Testis (tissue), 2 donors: ENCODE measurements at regions not wholly inside any gene's neighbourhood (a gene's known extent, or its start where the extent isn't known, plus 50 kb on each side); places are given as distances from the start of the nearest gene placed in this dataset.

ENCODE experiments used
- DNase-seq: peaks from one replicate; pipeline ENCODE4 v3.0.0-alpha.2; 2019
- H3K27ac ChIP-seq, 2 donors: fragments of 200-600 bp; sonication (generic); one replicate each; pipeline ENCODE4 v1.5.1; 2019
- H3K27me3 ChIP-seq: fragments of 200-600 bp; sonication (generic); one replicate; pipeline ENCODE4 v1.5.1; 2019
- H3K36me3 ChIP-seq: fragments of 200-600 bp; sonication (generic); one replicate; pipeline ENCODE4 v1.5.1; 2017; ENCODE audit warnings: low read depth; ENCODE audit errors: missing control alignments
- H3K4me1 ChIP-seq: fragments of 200-600 bp; sonication (generic); one replicate; pipeline ENCODE4 v1.5.1; 2019
- H3K4me3 ChIP-seq, 2 donors: fragments of 200-600 bp; sonication (generic); one replicate each; pipeline ENCODE4 v1.5.1; 2017 to 2019
- H3K9me3 ChIP-seq: fragments of 200-600 bp; sonication (generic); one replicate; pipeline ENCODE4 v1.5.1; 2017
- CTCF ChIP-seq, 3 experiments: fragments of 450-650 bp in 2 of 3; fragments of 200-600 bp in 1 of 3; sonication (generic) in 1 of 3; IDR thresholded peaks; one replicate each; pipeline ENCODE4 v1.5.1; 2016 to 2019; ENCODE audit warnings: antibody characterized with exemption in 3 of 3, mild to moderate bottlenecking in 2 of 3, moderate library complexity in 1 of 3
- POLR2A ChIP-seq: fragments of 450-650 bp; IDR thresholded peaks from one replicate; pipeline ENCODE4 v1.6.1; 2017; ENCODE audit warnings: antibody characterized with exemption, mild to moderate bottlenecking, moderate library complexity
- WGBS, 2 donors: methylation state at CpG; one replicate each; pipeline ENCODE4 v1.1.5; 2018; 5-methylcytosine and 5-hydroxymethylcytosine counted together
- intact Hi-C: fragments of 100-400 bp; cut with DNase I; formaldehyde crosslinking; loops from one replicate; pipeline ENCODE4 v1.15.1; 2023; ENCODE audit warnings: low total_unique reads

- DNase-seq = no peak
- Histone ChIP-seq H3K36me3 (no peaks in the 10 kb centered on the region), H3K4me3 (no peak overlapping the region), H3K9me3 (no peaks in the 10 kb centered on the region), H3K27ac (no peak overlapping the region), H3K27me3 (no peaks in the 10 kb centered on the region), H3K4me1 (no peaks in the 10 kb centered on the region)
- intact Hi-C loops = no loop called here
- TF ChIP-seq CTCF (IDR thresholded peaks at IDR 0.05) (no peak), POLR2A (no peak)
- WGBS, 2 donors = 76 to 77% methylated on average over 12 to 13 of the region's 13 CpGs
Measured at GRCh38 chr19:30173593-30174356, 198.4 kb upstream of the ZNF536 start.

DNA sequence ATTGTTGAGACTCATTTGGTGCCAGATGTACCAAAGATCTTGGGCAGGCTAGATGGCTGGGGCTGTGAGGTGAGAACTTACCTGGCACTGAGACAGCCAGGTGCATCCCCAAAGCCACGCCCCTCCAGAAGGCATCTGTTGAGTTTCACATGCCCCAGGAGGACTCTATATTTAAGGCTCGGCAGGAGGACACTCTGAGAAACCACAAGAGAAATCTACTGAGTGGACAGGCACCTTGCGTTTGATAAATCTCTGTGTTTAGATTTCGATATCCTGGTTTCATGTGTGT lies 197.9 kb upstream of the ZNF536 start:
- TF ChIP-seq POLR2A (no peak), CTCF (IDR thresholded peaks at IDR 0.05) (no peak)
- Histone ChIP-seq H3K27ac (no peak overlapping the region), H3K9me3 (no peaks in the 10 kb centered on the region), H3K36me3 (no peaks in the 10 kb centered on the region), H3K27me3 (no peaks in the 10 kb centered on the region), H3K4me1 (no peaks in the 10 kb centered on the region), H3K4me3 (no peak overlapping the region)
- 86 to 91% methylated on average over 4 of the region's 4 CpGs for WGBS, 2 donors
- intact Hi-C loops = no loop called here
- no peak for DNase-seq

- H3K4me3 ChIP-seq = no peak overlapping the region
- no peaks in the 10 kb centered on the region for H3K27me3 ChIP-seq
- 84 to 92% methylated on average over 9 of the region's 9 CpGs for WGBS, 2 donors
- H3K27ac ChIP-seq = no peak overlapping the region
- no peaks in the 10 kb centered on the region for H3K9me3 ChIP-seq
- TF ChIP-seq CTCF (IDR thresholded peaks at IDR 0.05) (no peak), POLR2A (no peak)
- intact Hi-C loops = no loop called here
- no peaks in the 10 kb centered on the region for H3K36me3 ChIP-seq
- no peaks in the 10 kb centered on the region for H3K4me1 ChIP-seq
- no peak for DNase-seq
Measured at GRCh38 chr19:30174791-30175190, 197.4 kb upstream of the ZNF536 start.

GRCh38 chr19:30175987-30176386 lies 196.2 kb upstream of the ZNF536 start:
- DNase-seq = no peak
- 92 to 94% methylated on average over 2 to 3 of the region's 3 CpGs for WGBS, 2 donors
- H3K4me1 ChIP-seq = no peaks in the 10 kb centered on the region
- H3K9me3 ChIP-seq = no peaks in the 10 kb centered on the region
- no peak overlapping the region for H3K27ac ChIP-seq
- intact Hi-C loops = no loop called here
- H3K27me3 ChIP-seq = no peaks in the 10 kb centered on the region
- TF ChIP-seq CTCF (IDR thresholded peaks at IDR 0.05) = no peak
- no peak for TF ChIP-seq POLR2A
- no peak overlapping the region for H3K4me3 ChIP-seq
- no peaks in the 10 kb centered on the region for H3K36me3 ChIP-seq

- H3K9me3 ChIP-seq = no peaks in the 10 kb centered on the region
- no peak for DNase-seq
- H3K4me3 ChIP-seq = no peak overlapping the region
- no peaks in the 10 kb centered on the region for H3K27me3 ChIP-seq
- intact Hi-C loops = no loop called here
- no peaks in the 10 kb centered on the region for H3K4me1 ChIP-seq
- no peak overlapping the region for H3K27ac ChIP-seq
- H3K36me3 ChIP-seq = no peaks in the 10 kb centered on the region
- no peak for TF ChIP-seq CTCF (IDR thresholded peaks at IDR 0.05)
- WGBS, 2 donors = 59 to 72% methylated on average over 4 of the region's 4 CpGs
Measured at GRCh38 chr19:30178721-30179402, 193.3 kb upstream of the ZNF536 start.
